HepG2 (cell line): ENCODE measurements at regions not wholly inside any gene's neighbourhood (a gene's known extent, or its start where the extent isn't known, plus 50 kb on each side); places are given as distances from the start of the nearest gene placed in this dataset.

Experiments
- ZGPAT ChIP-seq: IDR thresholded peaks from 2 replicates; pipeline ENCODE4 v1.6.1; 2016; ENCODE audit warnings: mild to moderate bottlenecking
- ZNF224 ChIP-seq: sonication (generic); formaldehyde crosslinking; IDR thresholded peaks from 2 replicates; pipeline ENCODE4 v1.5.0; 2020; ENCODE audit warnings: mild to moderate bottlenecking, missing genetic modification reagents
- ZNF33B ChIP-seq: sonication (generic); formaldehyde crosslinking; IDR thresholded peaks from 2 replicates; pipeline ENCODE4 v1.5.1; 2020; ENCODE audit warnings: mild to moderate bottlenecking, missing genetic modification reagents
- ZNF512B ChIP-seq: sonication (generic); formaldehyde crosslinking; IDR thresholded peaks from 2 replicates; pipeline ENCODE4 v1.5.1; 2020; ENCODE audit warnings: missing genetic modification reagents, mild to moderate bottlenecking, borderline replicate concordance
- ZNF724P ChIP-seq: sonication (generic); formaldehyde crosslinking; IDR thresholded peaks from 2 replicates; pipeline ENCODE4 v1.8.0; 2022; ENCODE audit warnings: missing genetic modification reagents, borderline replicate concordance

DNA sequence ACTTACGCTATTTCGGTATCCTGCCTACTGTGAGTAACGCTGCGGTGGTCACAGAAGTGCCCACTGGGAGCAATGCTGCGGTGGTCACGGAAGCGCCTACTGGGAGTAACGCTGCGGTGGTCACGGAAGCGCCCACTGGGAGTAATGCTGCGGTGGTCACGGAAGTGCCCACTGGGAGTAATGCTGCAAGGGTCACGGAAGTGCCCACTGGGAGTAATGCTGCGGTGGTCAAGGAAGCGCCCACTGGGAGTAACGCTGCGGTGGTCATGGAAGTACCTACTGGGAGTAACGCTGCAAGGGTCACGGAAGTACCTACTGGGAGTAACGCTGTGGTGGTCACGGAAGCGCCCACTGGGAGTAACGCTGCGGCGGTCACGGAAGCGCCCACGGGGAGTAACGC is 52.1 kb upstream of the SOX1 start (continued):
- no peak for TF ChIP-seq ZGPAT
- no peak for TF ChIP-seq ZNF224 (CRISPR knock-in tag)
- no peak for TF ChIP-seq ZNF512B (CRISPR knock-in tag)
- no peak for TF ChIP-seq ZNF724P (CRISPR knock-in tag)
- TF ChIP-seq ZNF33B (CRISPR knock-in tag): no peak
